ENCODE measurements at regions not wholly inside any gene's neighbourhood (a gene's known extent, or its start where the extent isn't known, plus 50 kb on each side); places are given as distances from the start of the nearest gene placed in this dataset.

GRCh38 chr10:3999642-4000041 lies 214.6 kb upstream of the KLF6 start:
- TF ChIP-seq CTCF (conservative IDR thresholded peaks at IDR 0.05): no peak
- H3K27ac ChIP-seq: no peak overlapping the region

GRCh38 chr10:3996697-3997096 lies 211.7 kb upstream of the KLF6 start:
- no peak for TF ChIP-seq CTCF (conservative IDR thresholded peaks at IDR 0.05)
- H3K27ac ChIP-seq: no peak overlapping the region

DNA sequence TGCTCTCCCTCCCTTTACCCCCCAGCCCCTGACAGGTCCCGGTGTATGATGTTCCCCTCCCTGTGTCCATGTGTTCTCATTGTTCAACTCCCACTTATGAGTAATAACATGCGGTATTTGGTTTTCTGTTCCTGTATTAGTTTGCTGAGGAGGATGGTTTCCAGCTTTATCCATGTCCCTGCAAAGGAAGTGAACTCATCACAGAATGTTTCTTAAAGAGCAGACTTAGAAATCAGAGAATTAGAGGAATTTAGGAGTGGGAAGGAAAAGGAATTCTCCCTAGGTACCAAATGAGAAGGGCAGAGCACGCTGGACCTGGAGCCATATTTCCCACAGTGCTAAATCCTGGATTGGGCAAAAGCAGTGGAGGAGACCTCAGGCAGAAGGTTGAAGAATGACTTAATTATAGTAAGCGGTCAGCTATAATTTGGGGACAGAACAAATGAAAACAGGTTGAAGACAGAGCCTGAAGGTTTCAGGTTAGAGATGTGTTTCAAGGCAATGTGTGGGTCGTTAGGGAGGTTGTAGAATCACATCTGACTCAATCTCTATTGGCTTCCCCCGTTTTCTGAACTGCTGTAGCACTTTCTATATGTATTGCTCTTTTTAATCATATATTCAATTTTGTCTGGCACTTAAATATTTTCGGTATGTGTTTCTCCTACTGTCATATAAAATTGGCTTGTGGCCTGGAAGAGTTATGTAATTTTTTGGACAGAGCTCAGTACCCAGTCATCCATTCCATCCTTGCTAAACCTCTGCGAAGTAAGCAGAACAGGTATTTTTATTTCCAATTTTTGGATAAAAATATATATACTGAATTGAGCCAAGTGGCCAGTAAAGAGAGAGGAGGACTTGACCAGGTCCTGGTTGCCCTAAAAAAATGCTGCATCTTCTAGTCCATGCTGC lies 210.5 kb upstream of the KLF6 start:
- H3K27ac ChIP-seq: no peak overlapping the region
- TF ChIP-seq CTCF (conservative IDR thresholded peaks at IDR 0.05): no peak

- no peak for TF ChIP-seq CTCF (conservative IDR thresholded peaks at IDR 0.05)
- H3K27ac ChIP-seq: no peak overlapping the region
These were observed 207.6 kb upstream of the KLF6 start for GRCh38 chr10:3992382-3993178.

GRCh38 chr10:3990307-3990706 lies 205.3 kb upstream of the KLF6 start:
- no peak for TF ChIP-seq CTCF (conservative IDR thresholded peaks at IDR 0.05)
- no peak overlapping the region for H3K27ac ChIP-seq

DNA sequence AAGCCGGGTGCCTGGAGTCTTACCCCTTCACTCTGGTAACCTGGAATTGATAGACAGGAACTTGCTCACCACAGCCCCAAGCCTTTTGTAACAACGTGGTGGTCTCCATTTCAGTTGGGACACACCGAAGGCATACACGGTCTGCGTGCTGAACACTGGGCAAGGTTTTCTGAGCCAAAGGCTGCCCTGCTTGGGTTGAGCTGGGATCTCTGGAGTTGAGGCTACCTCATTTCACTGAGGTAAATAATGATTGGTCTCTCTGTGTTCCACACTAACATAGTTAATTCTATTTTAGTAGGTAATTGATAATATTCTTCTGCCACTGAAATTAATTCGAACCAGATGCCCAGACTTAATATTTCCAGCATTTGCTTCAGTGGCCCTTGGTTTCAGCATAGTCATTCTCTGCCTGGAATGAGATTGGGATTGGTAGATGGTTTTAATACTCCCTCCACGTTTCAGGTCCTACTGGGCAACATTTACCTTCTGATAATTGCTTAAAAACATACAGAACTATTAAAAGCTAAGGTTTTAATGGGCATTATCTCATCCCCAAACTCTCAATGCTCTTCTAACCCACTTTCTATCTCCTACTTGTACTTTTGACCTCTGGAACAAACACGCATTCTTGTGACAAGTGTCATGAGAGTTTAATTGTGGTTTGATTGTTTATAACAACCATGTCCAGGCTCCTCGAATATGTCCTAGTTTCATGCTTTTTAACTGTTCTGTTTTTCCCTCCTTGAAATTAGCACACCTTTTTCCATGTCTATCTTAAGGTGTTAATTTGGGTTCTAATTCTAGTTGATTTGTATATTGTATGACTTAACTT lies 202.3 kb upstream of the KLF6 start:
- TF ChIP-seq CTCF (conservative IDR thresholded peaks at IDR 0.05): no peak
- H3K27ac ChIP-seq: no peak overlapping the region

All from VCaP (cell line).